BJ (cell line): ENCODE measurements at regions not wholly inside any gene's neighbourhood (a gene's known extent, or its start where the extent isn't known, plus 50 kb on each side); places are given as distances from the start of the nearest gene placed in this dataset.

Source experiments
- CTCF ChIA-PET: fragments of 350-600 bp; formaldehyde crosslinking; extraction: SDS; loops from one replicate; lab custom pipeline; 2021; ENCODE audit warnings: antibody characterized with exemption, inconsistent platforms; lab: Yijun Ruan, JAX
- POLR2A ChIA-PET: fragments of 300-600 bp; sonication (Branson Sonifier 250); formaldehyde crosslinking; extraction: SDS; loops from one replicate; lab custom pipeline; 2021; ENCODE audit warnings: antibody characterized with exemption; lab: Charles Lee
- DNase-seq: peaks from one replicate; pipeline ENCODE4 v3.0.0-alpha.2; 2011; ENCODE audit warnings: low read depth
- H3K27me3 ChIP-seq: 2 replicates; pipeline ENCODE4 v1.6.0; 2011; ENCODE audit warnings: low read length; ENCODE audit not compliant: control insufficient read depth, insufficient read depth
- H3K36me3 ChIP-seq: 2 replicates; pipeline ENCODE4 v1.5.1; 2011; ENCODE audit warnings: low read length; ENCODE audit not compliant: control insufficient read depth, insufficient read depth
- H3K4me3 ChIP-seq: 2 replicates; pipeline ENCODE4 v1.5.1; 2011; ENCODE audit warnings: low read depth, mild to moderate bottlenecking, control low read depth, low read length
- CTCF ChIP-seq: IDR thresholded peaks from 2 replicates; pipeline ENCODE4 v1.5.1; 2011; ENCODE audit warnings: low read depth, mild to moderate bottlenecking, control low read depth, inconsistent platforms, low read length, moderate library complexity; ENCODE audit not compliant: insufficient read depth

- TF ChIP-seq CTCF = no peak
- no peak overlapping the region for H3K4me3 ChIP-seq
- H3K36me3 ChIP-seq = no peaks in the 10 kb centered on the region
- ChIA-PET CTCF (no interaction called here), POLR2A (no interaction called here)
- no peak for DNase-seq
- H3K27me3 ChIP-seq = no peaks in the 10 kb centered on the region
Measured at GRCh38 chr9:81047280-81047679, 642.1 kb downstream of the TLE1 start.

- TF ChIP-seq CTCF = no peak
- ChIA-PET POLR2A (no interaction called here), CTCF (interaction anchor here (0.6 to 1.2 kb wide), 2 partner anchors 15 to 24 kb away, joined by 3 read pairs; no protein-coding TSS in a partner anchor)
- H3K36me3 ChIP-seq = no peaks in the 10 kb centered on the region
- DNase-seq = no peak
- no peak overlapping the region for H3K4me3 ChIP-seq
- H3K27me3 ChIP-seq = no peaks in the 10 kb centered on the region
Measured at GRCh38 chr9:81045658-81046057, 643.7 kb downstream of the TLE1 start.

- CTCF ChIA-PET = no interaction called here
- no peak for DNase-seq
- peaks cover 2% of the 10 kb centered on the region; the same call in 1 of the 2 replicates for H3K27me3 ChIP-seq
- no peak overlapping the region for H3K4me3 ChIP-seq
- POLR2A ChIA-PET = no interaction called here
- H3K36me3 ChIP-seq = no peaks in the 10 kb centered on the region
- TF ChIP-seq CTCF = no peak
Measured at GRCh38 chr9:81037889-81038288, 651.5 kb downstream of the TLE1 start.

- POLR2A ChIA-PET = no interaction called here
- CTCF ChIA-PET = no interaction called here
- Histone ChIP-seq H3K36me3 (no peaks in the 10 kb centered on the region), H3K4me3 (no peak overlapping the region), H3K27me3 (peaks cover 2% of the 10 kb centered on the region; the same call in 1 of the 2 replicates)
- no peak for TF ChIP-seq CTCF
- DNase-seq = no peak
Measured at GRCh38 chr9:81035601-81036000, 653.7 kb downstream of the TLE1 start.

- peak; percentile 39 for DNase-seq
- ChIA-PET POLR2A (no interaction called here), CTCF (no interaction called here)
- no peak for TF ChIP-seq CTCF
- no peak overlapping the region for H3K4me3 ChIP-seq
- peaks cover 2% of the 10 kb centered on the region; the same call in 1 of the 2 replicates for H3K27me3 ChIP-seq
- H3K36me3 ChIP-seq = no peaks in the 10 kb centered on the region
Measured at GRCh38 chr9:81035171-81035570, 654.2 kb downstream of the TLE1 start.
